Stomach (tissue), 4 donors: ENCODE measurements at regions not wholly inside any gene's neighbourhood (a gene's known extent, or its start where the extent isn't known, plus 50 kb on each side); places are given as distances from the start of the nearest gene placed in this dataset.

Experiments used
- EP300 ChIP-seq: sonication (generic); formaldehyde crosslinking; IDR thresholded peaks from one replicate; pipeline ENCODE4 v1.6.1; 2017; ENCODE audit warnings: antibody characterized with exemption
- POLR2A ChIP-seq, 4 donors: fragments of 450-650 bp; IDR thresholded peaks; one replicate each; pipeline ENCODE4 v1.6.1; 2016; ENCODE audit warnings: antibody characterized with exemption in 4 of 4, control low read depth in 2 of 4, mild to moderate bottlenecking in 1 of 4, moderate library complexity in 1 of 4
- POLR2AphosphoS5 ChIP-seq, 3 donors: sonication (generic); formaldehyde crosslinking; IDR thresholded peaks; one replicate each; pipeline ENCODE4 v1.6.1; 2016; ENCODE audit warnings: antibody characterized with exemption in 3 of 3
- TF ChIP-seq, protein P1 (sequence below), 7 experiments: fragments of 450-650 bp in 4 of 7; fragments of 200-600 bp in 3 of 7; sonication (generic) in 3 of 7; IDR thresholded peaks; one replicate each; pipeline ENCODE4 v1.5.1; 2016 to 2019; ENCODE audit warnings: antibody characterized with exemption in 7 of 7, control low read depth in 2 of 7, mild to moderate bottlenecking in 1 of 7

DNA sequence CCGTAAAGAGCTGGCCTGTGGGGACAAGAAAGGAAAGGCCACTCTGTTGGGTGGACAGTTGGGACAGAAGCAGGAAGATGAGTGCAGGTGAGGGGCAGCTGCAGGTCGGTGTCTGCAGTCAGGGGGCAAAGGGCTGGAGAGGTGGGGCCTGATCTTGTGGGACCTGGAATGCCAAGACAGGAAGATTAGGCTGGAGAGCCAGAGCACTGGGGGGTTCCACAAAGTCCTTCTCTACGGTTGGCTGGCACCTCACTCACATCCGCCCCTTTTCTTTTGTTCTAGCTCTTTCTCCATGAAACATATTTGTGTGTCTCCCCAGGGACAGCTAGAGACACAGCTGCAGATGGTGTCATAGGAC lies 404.1 kb downstream of the PTPRU start:
- TF ChIP-seq, protein P1, sequence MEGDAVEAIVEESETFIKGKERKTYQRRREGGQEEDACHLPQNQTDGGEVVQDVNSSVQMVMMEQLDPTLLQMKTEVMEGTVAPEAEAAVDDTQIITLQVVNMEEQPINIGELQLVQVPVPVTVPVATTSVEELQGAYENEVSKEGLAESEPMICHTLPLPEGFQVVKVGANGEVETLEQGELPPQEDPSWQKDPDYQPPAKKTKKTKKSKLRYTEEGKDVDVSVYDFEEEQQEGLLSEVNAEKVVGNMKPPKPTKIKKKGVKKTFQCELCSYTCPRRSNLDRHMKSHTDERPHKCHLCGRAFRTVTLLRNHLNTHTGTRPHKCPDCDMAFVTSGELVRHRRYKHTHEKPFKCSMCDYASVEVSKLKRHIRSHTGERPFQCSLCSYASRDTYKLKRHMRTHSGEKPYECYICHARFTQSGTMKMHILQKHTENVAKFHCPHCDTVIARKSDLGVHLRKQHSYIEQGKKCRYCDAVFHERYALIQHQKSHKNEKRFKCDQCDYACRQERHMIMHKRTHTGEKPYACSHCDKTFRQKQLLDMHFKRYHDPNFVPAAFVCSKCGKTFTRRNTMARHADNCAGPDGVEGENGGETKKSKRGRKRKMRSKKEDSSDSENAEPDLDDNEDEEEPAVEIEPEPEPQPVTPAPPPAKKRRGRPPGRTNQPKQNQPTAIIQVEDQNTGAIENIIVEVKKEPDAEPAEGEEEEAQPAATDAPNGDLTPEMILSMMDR (IDR thresholded peaks at IDR 0.05): no peak
- TF ChIP-seq POLR2AphosphoS5 (IDR thresholded peaks at IDR 0.05): no peak
- no peak for TF ChIP-seq EP300
- no peak for TF ChIP-seq POLR2A (IDR thresholded peaks at IDR 0.05)
